ENCODE measurements at regions not wholly inside any gene's neighbourhood (a gene's known extent, or its start where the extent isn't known, plus 50 kb on each side); places are given as distances from the start of the nearest gene placed in this dataset.
"Not testable (repeated sequence)": the region's sequence is repeated elsewhere in the genome, so short reads cannot be mapped to it uniquely, and the experiment has no call there.

DNA sequence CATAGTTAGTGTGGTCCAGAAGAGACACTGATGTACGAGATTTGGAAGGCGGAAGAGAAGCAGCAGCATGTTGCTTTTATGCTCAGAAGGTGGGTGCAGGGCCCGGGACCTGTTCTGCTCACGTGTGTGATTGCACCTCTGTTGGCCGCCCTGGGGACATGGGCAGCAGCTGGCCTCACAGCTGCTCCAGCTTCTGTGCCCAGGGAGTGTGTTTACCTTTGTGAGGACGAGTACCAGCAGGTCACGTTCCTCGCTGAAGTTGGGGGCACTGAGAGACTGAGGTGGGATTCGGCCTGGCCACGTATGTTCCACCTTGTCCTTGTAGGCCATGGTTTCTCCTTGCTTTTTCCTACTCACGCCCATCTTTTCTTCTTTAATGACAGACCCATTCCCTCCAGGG, 86.3 kb downstream of the PMAIP1 start:
- no peaks in the 10 kb centered on the region for H3K4me1 ChIP-seq (ENCODE audit: control insufficient read depth, insufficient read depth, low read length)
- DNase-seq (ENCODE audit: low read depth) = no peak
- H3K9ac ChIP-seq (ENCODE audit: low read length) = no peak overlapping the region
- H3K4me3 ChIP-seq (ENCODE audit: low read length) = no peak overlapping the region
- H3K36me3 ChIP-seq (ENCODE audit: control insufficient read depth, insufficient read depth, low read length, severe bottlenecking) = no peaks in the 10 kb centered on the region
- H3K9me3 ChIP-seq (ENCODE audit: control insufficient read depth, low read length) = no peaks in the 10 kb centered on the region
- peaks cover 16% of the 10 kb centered on the region for H3K27me3 ChIP-seq (replicated peaks; ENCODE audit: control insufficient read depth, insufficient read depth, low read length)

GRCh38 chr18:59985289-59985688, 85.5 kb downstream of the PMAIP1 start:
- no peak overlapping the region for H3K4me3 ChIP-seq (ENCODE audit: low read length)
- H3K9me3 ChIP-seq (ENCODE audit: control insufficient read depth, low read length) = no peaks in the 10 kb centered on the region
- no peak overlapping the region for H3K9ac ChIP-seq (ENCODE audit: low read length)
- H3K4me1 ChIP-seq (ENCODE audit: control insufficient read depth, insufficient read depth, low read length) = no peaks in the 10 kb centered on the region
- no peaks in the 10 kb centered on the region for H3K36me3 ChIP-seq (ENCODE audit: control insufficient read depth, insufficient read depth, low read length, severe bottlenecking)
- peaks cover 7% of the 10 kb centered on the region for H3K27me3 ChIP-seq (replicated peaks; ENCODE audit: control insufficient read depth, insufficient read depth, low read length)
- no peak for DNase-seq (ENCODE audit: low read depth)

DNA sequence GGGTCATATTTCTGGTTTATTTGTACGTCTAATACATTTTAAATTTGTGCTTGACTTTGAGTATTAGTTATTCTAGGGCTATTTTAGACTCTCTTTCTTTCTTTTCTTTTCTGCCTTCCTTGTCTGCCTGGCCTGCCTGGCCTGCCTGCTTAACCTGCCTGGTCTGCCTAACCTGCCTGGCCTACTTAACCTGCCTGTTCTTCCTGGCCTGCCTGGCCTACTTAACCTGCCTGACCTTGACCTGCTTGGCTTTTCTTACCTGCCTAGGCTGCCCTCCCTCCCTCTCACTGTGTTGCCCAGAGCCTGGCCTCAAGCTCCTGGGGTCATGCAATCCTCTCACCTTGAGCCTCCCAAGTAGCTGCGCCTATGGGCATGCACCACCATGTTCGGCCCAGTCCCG, 83.7 kb downstream of the PMAIP1 start:
- H3K9me3 ChIP-seq (ENCODE audit: control insufficient read depth, low read length) = no peaks in the 10 kb centered on the region
- no peak for DNase-seq (ENCODE audit: low read depth)
- H3K27me3 ChIP-seq (replicated peaks; ENCODE audit: control insufficient read depth, insufficient read depth, low read length) = no peaks in the 10 kb centered on the region
- H3K9ac ChIP-seq (ENCODE audit: low read length) = no peak overlapping the region
- no peak overlapping the region for H3K4me3 ChIP-seq (ENCODE audit: low read length)
- H3K36me3 ChIP-seq (ENCODE audit: control insufficient read depth, insufficient read depth, low read length, severe bottlenecking) = no peaks in the 10 kb centered on the region
- H3K4me1 ChIP-seq (ENCODE audit: control insufficient read depth, insufficient read depth, low read length) = no peaks in the 10 kb centered on the region

GRCh38 chr18:59980188-59980637, 80.4 kb downstream of the PMAIP1 start:
- Histone ChIP-seq H3K27me3 (replicated peaks; ENCODE audit: control insufficient read depth, insufficient read depth, low read length) (no peaks in the 10 kb centered on the region), H3K4me3 (ENCODE audit: low read length) (no peak overlapping the region), H3K4me1 (ENCODE audit: control insufficient read depth, insufficient read depth, low read length) (no peaks in the 10 kb centered on the region), H3K9ac (ENCODE audit: low read length) (no peak overlapping the region), H3K36me3 (ENCODE audit: control insufficient read depth, insufficient read depth, low read length, severe bottlenecking) (no peaks in the 10 kb centered on the region), H3K9me3 (ENCODE audit: control insufficient read depth, low read length) (no peaks in the 10 kb centered on the region)
- no peak for DNase-seq (ENCODE audit: low read depth)

DNA sequence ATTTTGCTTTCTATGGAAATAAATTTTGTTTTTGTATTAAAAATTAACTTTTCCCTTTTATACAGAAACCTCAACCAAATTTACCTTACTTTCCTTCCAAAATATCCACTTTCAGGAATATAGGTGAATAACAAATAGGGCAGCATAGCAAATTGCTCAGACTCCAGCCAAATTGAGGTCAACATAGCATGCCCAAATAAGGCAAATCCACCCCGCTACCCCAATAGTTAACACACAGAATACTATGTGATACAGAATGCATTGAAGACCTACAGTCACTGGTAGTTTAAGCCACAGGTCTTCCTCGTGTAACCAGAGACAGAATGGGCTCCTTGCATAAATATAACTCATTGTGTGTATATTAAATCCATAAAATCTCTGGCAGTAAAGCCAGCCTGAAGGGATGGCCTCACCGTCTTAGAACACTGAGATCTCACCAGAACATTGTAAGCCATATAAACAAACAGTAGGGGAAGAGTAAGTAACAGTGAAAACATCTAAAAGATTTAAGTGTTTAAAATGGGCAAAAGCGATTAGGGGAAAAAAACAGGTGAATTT, 72.2 kb downstream of the PMAIP1 start:
- DNase-seq (ENCODE audit: low read depth) = no peak

DNA sequence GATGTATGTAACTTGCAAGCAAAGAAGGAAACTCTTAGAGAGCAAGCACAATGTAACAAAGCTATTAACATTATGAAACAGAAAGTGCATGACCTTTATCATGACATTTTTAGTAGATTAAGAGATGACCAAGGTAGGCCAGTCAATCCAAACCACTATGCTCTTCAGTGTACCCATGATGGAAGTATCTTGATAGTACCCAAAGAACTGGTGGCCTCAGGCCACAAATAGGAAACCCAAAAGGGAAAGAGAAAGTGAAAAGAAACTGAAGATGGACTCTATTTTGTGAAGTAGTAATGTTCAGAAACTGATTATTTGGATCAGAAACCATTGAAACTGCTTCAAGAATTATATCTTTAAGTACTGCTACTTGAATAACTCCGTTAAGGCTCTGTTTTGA, 71.3 kb downstream of the PMAIP1 start:
- not testable (repeated sequence) for H3K9me3 ChIP-seq (ENCODE audit: control insufficient read depth, low read length)
- H3K27me3 ChIP-seq (replicated peaks; ENCODE audit: control insufficient read depth, insufficient read depth, low read length) = peaks cover 14% of the 10 kb centered on the region

More for the DNA sequence above, 72.2 kb downstream of the PMAIP1 start:
- H3K9me3 ChIP-seq (ENCODE audit: control insufficient read depth, low read length) = peaks cover 7% of the 10 kb centered on the region
- H3K4me3 ChIP-seq (ENCODE audit: low read length) = no peak overlapping the region
- no peaks in the 10 kb centered on the region for H3K4me1 ChIP-seq (ENCODE audit: control insufficient read depth, insufficient read depth, low read length)
- no peak overlapping the region for H3K9ac ChIP-seq (ENCODE audit: low read length)
- peaks cover 14% of the 10 kb centered on the region for H3K27me3 ChIP-seq (replicated peaks; ENCODE audit: control insufficient read depth, insufficient read depth, low read length)
- no peaks in the 10 kb centered on the region for H3K36me3 ChIP-seq (ENCODE audit: control insufficient read depth, insufficient read depth, low read length, severe bottlenecking)

GRCh38 chr18:59969477-59970028, 69.8 kb downstream of the PMAIP1 start:
- H3K4me3 ChIP-seq (ENCODE audit: low read length) = peak overlapping the region; percentile 40
- peaks cover 18% of the 10 kb centered on the region for H3K27me3 ChIP-seq (replicated peaks; ENCODE audit: control insufficient read depth, insufficient read depth, low read length)
- H3K36me3 ChIP-seq (ENCODE audit: control insufficient read depth, insufficient read depth, low read length, severe bottlenecking); H3K9me3 ChIP-seq (ENCODE audit: control insufficient read depth, low read length); H3K4me1 ChIP-seq (ENCODE audit: control insufficient read depth, insufficient read depth, low read length); DNase-seq (ENCODE audit: low read depth); H3K9ac ChIP-seq (ENCODE audit: low read length): not testable (repeated sequence)

More for the DNA sequence above, 71.3 kb downstream of the PMAIP1 start:
- DNase-seq (ENCODE audit: low read depth); H3K4me1 ChIP-seq (ENCODE audit: control insufficient read depth, insufficient read depth, low read length); H3K4me3 ChIP-seq (ENCODE audit: low read length); H3K9ac ChIP-seq (ENCODE audit: low read length); H3K36me3 ChIP-seq (ENCODE audit: control insufficient read depth, insufficient read depth, low read length, severe bottlenecking): not testable (repeated sequence)

- no peak overlapping the region for H3K4me3 ChIP-seq (ENCODE audit: low read length)
- H3K9me3 ChIP-seq (ENCODE audit: control insufficient read depth, low read length) = peaks cover 7% of the 10 kb centered on the region
Observed at GRCh38 chr18:59968583-59968982, 68.8 kb downstream of the PMAIP1 start.

GRCh38 chr18:59967878-59968277, 68.1 kb downstream of the PMAIP1 start:
- DNase-seq (ENCODE audit: low read depth) = no peak
- Histone ChIP-seq H3K4me3 (ENCODE audit: low read length) (no peak overlapping the region), H3K9ac (ENCODE audit: low read length) (no peak overlapping the region), H3K9me3 (ENCODE audit: control insufficient read depth, low read length) (peaks cover 7% of the 10 kb centered on the region), H3K36me3 (ENCODE audit: control insufficient read depth, insufficient read depth, low read length, severe bottlenecking) (no peaks in the 10 kb centered on the region), H3K27me3 (replicated peaks; ENCODE audit: control insufficient read depth, insufficient read depth, low read length) (peaks cover 19% of the 10 kb centered on the region), H3K4me1 (ENCODE audit: control insufficient read depth, insufficient read depth, low read length) (no peaks in the 10 kb centered on the region)

More at GRCh38 chr18:59968583-59968982, 68.8 kb downstream of the PMAIP1 start:
- H3K4me1 ChIP-seq (ENCODE audit: control insufficient read depth, insufficient read depth, low read length) = no peaks in the 10 kb centered on the region
- no peak overlapping the region for H3K9ac ChIP-seq (ENCODE audit: low read length)
- peaks cover 19% of the 10 kb centered on the region for H3K27me3 ChIP-seq (replicated peaks; ENCODE audit: control insufficient read depth, insufficient read depth, low read length)
- DNase-seq (ENCODE audit: low read depth) = no peak
- H3K36me3 ChIP-seq (ENCODE audit: control insufficient read depth, insufficient read depth, low read length, severe bottlenecking) = no peaks in the 10 kb centered on the region

GRCh38 chr18:59966913-59967312, 67.1 kb downstream of the PMAIP1 start:
- peaks cover 19% of the 10 kb centered on the region for H3K27me3 ChIP-seq (replicated peaks; ENCODE audit: control insufficient read depth, insufficient read depth, low read length)
- no peak overlapping the region for H3K9ac ChIP-seq (ENCODE audit: low read length)
- no peaks in the 10 kb centered on the region for H3K36me3 ChIP-seq (ENCODE audit: control insufficient read depth, insufficient read depth, low read length, severe bottlenecking)
- H3K4me1 ChIP-seq (ENCODE audit: control insufficient read depth, insufficient read depth, low read length) = no peaks in the 10 kb centered on the region
- H3K9me3 ChIP-seq (ENCODE audit: control insufficient read depth, low read length) = peaks cover 7% of the 10 kb centered on the region
- DNase-seq (ENCODE audit: low read depth) = no peak
- no peak overlapping the region for H3K4me3 ChIP-seq (ENCODE audit: low read length)

DNA sequence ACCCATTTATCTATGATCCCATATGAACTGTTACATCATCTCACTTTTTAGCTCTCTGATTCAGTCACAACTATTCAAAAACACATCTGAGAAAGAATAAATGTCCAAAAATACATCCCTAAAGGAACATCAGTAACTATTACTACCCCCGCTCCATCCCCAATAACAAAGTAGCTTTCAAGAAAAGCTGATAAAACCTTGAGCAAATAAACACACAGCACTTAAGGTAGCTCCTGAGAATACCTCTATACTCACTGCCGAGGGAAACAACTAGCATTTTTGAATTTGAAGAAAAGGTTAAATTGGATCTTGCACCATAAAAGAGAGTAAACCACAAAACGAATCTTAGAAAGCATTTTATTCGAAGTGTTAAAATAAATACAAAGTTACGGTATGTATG, 63.4 kb downstream of the PMAIP1 start:
- DNase-seq (ENCODE audit: low read depth) = no peak
- H3K27me3 ChIP-seq (replicated peaks; ENCODE audit: control insufficient read depth, insufficient read depth, low read length) = peaks cover 8% of the 10 kb centered on the region
- no peak overlapping the region for H3K4me3 ChIP-seq (ENCODE audit: low read length)
- no peaks in the 10 kb centered on the region for H3K9me3 ChIP-seq (ENCODE audit: control insufficient read depth, low read length)
- no peak overlapping the region for H3K9ac ChIP-seq (ENCODE audit: low read length)
- no peaks in the 10 kb centered on the region for H3K36me3 ChIP-seq (ENCODE audit: control insufficient read depth, insufficient read depth, low read length, severe bottlenecking)
- H3K4me1 ChIP-seq (ENCODE audit: control insufficient read depth, insufficient read depth, low read length) = no peaks in the 10 kb centered on the region

- Histone ChIP-seq H3K27me3 (replicated peaks; ENCODE audit: control insufficient read depth, insufficient read depth, low read length) (peaks cover 5% of the 10 kb centered on the region), H3K9me3 (ENCODE audit: control insufficient read depth, low read length) (no peaks in the 10 kb centered on the region), H3K4me3 (ENCODE audit: low read length) (no peak overlapping the region), H3K36me3 (ENCODE audit: control insufficient read depth, insufficient read depth, low read length, severe bottlenecking) (no peaks in the 10 kb centered on the region), H3K9ac (ENCODE audit: low read length) (no peak overlapping the region), H3K4me1 (ENCODE audit: control insufficient read depth, insufficient read depth, low read length) (no peaks in the 10 kb centered on the region)
- no peak for DNase-seq (ENCODE audit: low read depth)
Observed at GRCh38 chr18:59961070-59961469, 61.3 kb downstream of the PMAIP1 start.

All from adipocyte (in vitro differentiated cells).